Ovary (tissue), 7 donors: ENCODE measurements at regions not wholly inside any gene's neighbourhood (a gene's known extent, or its start where the extent isn't known, plus 50 kb on each side); places are given as distances from the start of the nearest gene placed in this dataset.

Source experiments
- DNase-seq, 5 donors: peaks; one replicate each; pipeline ENCODE4 v3.0.0-alpha.2; 2019 to 2020
- H3K27ac ChIP-seq, 2 donors: fragments of 200-600 bp; one replicate each; pipeline versions ENCODE4 v1.5.1 to v1.8.0; 2019 to 2022
- H3K27me3 ChIP-seq: fragments of 200-600 bp; one replicate; pipeline ENCODE4 v1.8.0; 2022
- H3K36me3 ChIP-seq: fragments of 200-600 bp; sonication (generic); one replicate; pipeline ENCODE4 v1.5.1; 2019
- H3K4me1 ChIP-seq: one replicate; pipeline ENCODE4 v1.8.1; 2013; ENCODE audit warnings: mild to moderate bottlenecking, moderate library complexity; ENCODE audit not compliant: insufficient read depth
- H3K4me3 ChIP-seq: fragments of 200-600 bp; sonication (generic); one replicate; pipeline ENCODE4 v1.5.1; 2017
- H3K9me3 ChIP-seq, 2 donors: fragments of 200-600 bp in 1 of 2; sonication (generic) in 1 of 2; one replicate each; pipeline versions ENCODE4 v1.5.1 to v1.8.1; 2013 to 2019; ENCODE audit warnings: mild to moderate bottlenecking in 1 of 2, moderate library complexity in 1 of 2
- EP300 ChIP-seq: sonication (generic); formaldehyde crosslinking; IDR thresholded peaks from one replicate; pipeline ENCODE4 v1.6.1; 2017; ENCODE audit warnings: antibody characterized with exemption
- POLR2A ChIP-seq: fragments of 450-650 bp; IDR thresholded peaks from one replicate; pipeline ENCODE4 v1.6.1; 2017; ENCODE audit warnings: antibody characterized with exemption, mild to moderate bottlenecking, moderate library complexity
- WGBS, 3 donors: extraction: QIAGEN DNeasy Blood & Tissue Kit in 1 of 3; methylation state at CpG; one replicate each; pipeline versions ENCODE4 v1.1.5 to v1.1.7; 2013 to 2017; 5-methylcytosine and 5-hydroxymethylcytosine counted together
- intact Hi-C, 4 donors: fragments of 100-400 bp; cut with DNase I; formaldehyde crosslinking; loops; one replicate each; pipeline versions ENCODE4 v1.11.0 to v1.15.1; 2022 to 2023
- TF ChIP-seq, protein P1 (sequence below), 3 donors: fragments of 450-650 bp in 2 of 3; fragments of 200-600 bp in 1 of 3; IDR thresholded peaks; one replicate each; pipeline versions ENCODE4 v1.5.1 to v1.8.0; 2016 to 2022; ENCODE audit warnings: antibody characterized with exemption in 3 of 3, mild to moderate bottlenecking in 1 of 3
- donor health status: DM: no; HTN: no; CAD: no; lungs with moderate emphysema.
- donor health status: DM: no; HTN: no; CAD: no.
- donor health status: Bipolar disorder and iron deficiency.
- donor health status: DM: no; HTN: no; CAD: no.
- donor health status: DM: yes; HTN: yes; CAD: no.

DNA sequence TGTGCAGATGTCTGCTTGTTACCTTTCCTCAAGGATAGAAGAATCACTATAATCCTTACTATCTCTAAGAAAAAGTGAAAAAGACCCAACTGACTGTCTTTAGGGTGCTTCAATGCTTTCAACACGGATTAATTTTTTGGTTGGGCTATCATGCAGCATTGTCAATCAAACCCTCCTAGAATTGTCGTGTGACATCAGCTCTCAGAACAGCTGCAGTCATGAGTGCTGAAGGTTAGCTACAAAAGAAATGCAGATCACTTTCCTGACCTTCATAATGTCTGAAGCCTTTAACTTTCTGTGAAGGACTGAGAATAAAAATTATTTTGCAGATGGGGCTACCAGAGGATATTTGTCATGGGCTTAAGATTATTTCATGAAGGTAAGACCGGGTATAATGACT lies 107.9 kb upstream of the EFNA5 start:
- no peaks in the 10 kb centered on the region for H3K4me1 ChIP-seq
- no peak overlapping the region for H3K27ac ChIP-seq
- no peaks in the 10 kb centered on the region for H3K27me3 ChIP-seq
- TF ChIP-seq EP300: no peak
- no peak for TF ChIP-seq POLR2A
- TF ChIP-seq, protein P1, sequence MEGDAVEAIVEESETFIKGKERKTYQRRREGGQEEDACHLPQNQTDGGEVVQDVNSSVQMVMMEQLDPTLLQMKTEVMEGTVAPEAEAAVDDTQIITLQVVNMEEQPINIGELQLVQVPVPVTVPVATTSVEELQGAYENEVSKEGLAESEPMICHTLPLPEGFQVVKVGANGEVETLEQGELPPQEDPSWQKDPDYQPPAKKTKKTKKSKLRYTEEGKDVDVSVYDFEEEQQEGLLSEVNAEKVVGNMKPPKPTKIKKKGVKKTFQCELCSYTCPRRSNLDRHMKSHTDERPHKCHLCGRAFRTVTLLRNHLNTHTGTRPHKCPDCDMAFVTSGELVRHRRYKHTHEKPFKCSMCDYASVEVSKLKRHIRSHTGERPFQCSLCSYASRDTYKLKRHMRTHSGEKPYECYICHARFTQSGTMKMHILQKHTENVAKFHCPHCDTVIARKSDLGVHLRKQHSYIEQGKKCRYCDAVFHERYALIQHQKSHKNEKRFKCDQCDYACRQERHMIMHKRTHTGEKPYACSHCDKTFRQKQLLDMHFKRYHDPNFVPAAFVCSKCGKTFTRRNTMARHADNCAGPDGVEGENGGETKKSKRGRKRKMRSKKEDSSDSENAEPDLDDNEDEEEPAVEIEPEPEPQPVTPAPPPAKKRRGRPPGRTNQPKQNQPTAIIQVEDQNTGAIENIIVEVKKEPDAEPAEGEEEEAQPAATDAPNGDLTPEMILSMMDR (IDR thresholded peaks at IDR 0.05): no peak
- WGBS, 3 donors: 56 to 69% (median 56%) methylated on average over 3 of the region's 3 CpGs
- intact Hi-C loops: no loop called here
- H3K4me3 ChIP-seq: no peak overlapping the region
- no peak for DNase-seq
- no peaks in the 10 kb centered on the region for H3K9me3 ChIP-seq
- H3K36me3 ChIP-seq: no peaks in the 10 kb centered on the region

DNA sequence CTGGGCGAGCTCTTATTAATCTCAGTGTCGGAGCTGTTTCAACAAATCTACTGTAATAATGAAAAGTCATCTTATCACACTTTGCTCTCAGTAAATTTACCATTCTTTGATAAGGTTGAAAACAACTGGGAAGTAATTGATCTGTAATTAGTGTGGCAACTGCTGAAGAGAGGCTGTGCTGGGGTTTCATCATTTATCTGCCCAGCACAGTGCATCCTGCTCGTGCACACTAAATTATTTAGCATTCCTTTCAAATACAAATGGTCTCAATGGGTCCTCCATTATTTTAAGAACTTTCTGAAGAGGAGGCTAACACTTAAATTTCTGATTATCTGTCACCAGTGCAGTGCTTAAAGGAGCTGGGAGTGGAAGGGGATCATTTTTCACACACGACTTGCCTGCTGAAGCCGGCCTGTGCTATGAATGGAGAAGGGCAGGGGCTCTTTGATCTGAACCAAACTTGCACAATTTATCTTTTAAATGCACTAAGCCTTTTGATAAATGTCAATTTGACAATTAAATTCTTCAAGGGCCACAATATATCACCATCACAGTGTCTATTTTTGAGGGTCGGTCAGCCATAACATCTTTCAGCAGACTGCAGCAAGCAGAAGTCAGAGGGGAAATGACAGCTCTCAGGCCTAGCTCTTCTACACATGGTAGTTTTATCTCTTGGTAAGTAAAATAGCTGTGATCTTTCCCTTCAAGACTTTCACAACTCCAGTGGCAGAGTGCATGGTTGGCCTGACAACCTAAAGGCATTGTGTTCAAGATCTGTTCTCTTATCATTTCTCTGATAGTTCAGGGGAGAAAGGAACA lies 106.4 kb upstream of the EFNA5 start:
- H3K4me1 ChIP-seq: no peaks in the 10 kb centered on the region
- no peak overlapping the region for H3K4me3 ChIP-seq
- WGBS, 3 donors: 81 to 83% (median 82%) methylated on average over 6 of the region's 6 CpGs
- H3K36me3 ChIP-seq: no peaks in the 10 kb centered on the region
- DNase-seq: no peak
- no peak overlapping the region for H3K27ac ChIP-seq
- no peaks in the 10 kb centered on the region for H3K27me3 ChIP-seq
- no peaks in the 10 kb centered on the region for H3K9me3 ChIP-seq
- TF ChIP-seq EP300: no peak
- TF ChIP-seq, protein P1 (IDR thresholded peaks at IDR 0.05): no peak
- no peak for TF ChIP-seq POLR2A
- intact Hi-C loops: no loop called here

DNA sequence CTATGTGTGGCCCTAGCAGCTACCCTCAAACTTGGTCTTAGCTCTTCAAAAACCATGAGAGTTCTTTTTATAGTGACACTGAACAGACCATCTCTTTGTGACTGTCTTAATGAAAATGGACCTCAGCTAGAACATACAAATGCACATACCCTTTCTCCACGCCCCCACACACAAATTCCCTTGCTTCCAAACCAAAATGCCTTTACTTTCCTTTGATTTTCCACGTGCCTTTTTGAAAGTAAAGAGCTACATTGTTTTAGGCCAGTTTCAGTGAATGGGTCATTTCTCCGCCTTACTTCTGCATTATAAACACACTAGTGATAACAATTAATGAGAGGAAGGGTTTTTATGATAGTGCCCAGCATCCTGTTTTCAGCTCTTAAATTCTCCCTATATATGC lies 105.8 kb upstream of the EFNA5 start:
- WGBS, 3 donors: 58 to 62% (median 59%) methylated on average over 3 of the region's 3 CpGs
- H3K36me3 ChIP-seq: no peaks in the 10 kb centered on the region
- TF ChIP-seq, protein P1 (IDR thresholded peaks at IDR 0.05): no peak
- TF ChIP-seq EP300 (no peak), POLR2A (no peak)
- H3K4me1 ChIP-seq: no peaks in the 10 kb centered on the region
- H3K27ac ChIP-seq: no peak overlapping the region
- intact Hi-C loops: no loop called here
- no peak for DNase-seq
- H3K27me3 ChIP-seq: no peaks in the 10 kb centered on the region
- no peaks in the 10 kb centered on the region for H3K9me3 ChIP-seq
- no peak overlapping the region for H3K4me3 ChIP-seq

DNA sequence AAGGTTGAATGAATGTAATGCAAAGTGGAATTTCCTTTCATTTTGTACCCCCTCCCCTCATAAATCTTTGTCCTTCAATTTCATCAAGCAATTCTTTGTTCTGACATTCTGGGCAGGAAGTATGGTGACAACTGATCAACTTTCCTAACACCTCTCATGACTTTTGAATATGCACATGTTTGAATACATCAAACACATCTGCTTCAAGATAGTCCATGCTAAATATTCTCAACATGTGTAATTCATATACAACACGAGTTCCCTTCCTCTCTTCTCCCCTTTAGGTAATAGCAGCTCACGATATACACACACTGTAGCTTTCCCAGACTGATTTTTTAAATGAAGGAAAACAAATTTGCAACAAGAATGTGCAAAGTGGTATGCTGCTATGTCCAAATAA lies 103.6 kb upstream of the EFNA5 start:
- 73 to 76% (median 74%) methylated on average over 2 of the region's 2 CpGs for WGBS, 3 donors
- no peaks in the 10 kb centered on the region for H3K9me3 ChIP-seq
- H3K4me3 ChIP-seq: no peak overlapping the region
- H3K36me3 ChIP-seq: no peaks in the 10 kb centered on the region
- intact Hi-C loops: no loop called here
- H3K27me3 ChIP-seq: no peaks in the 10 kb centered on the region
- DNase-seq: no peak
- no peak overlapping the region for H3K27ac ChIP-seq
- TF ChIP-seq POLR2A: no peak
- TF ChIP-seq, protein P1 (IDR thresholded peaks at IDR 0.05): no peak
- no peak for TF ChIP-seq EP300
- H3K4me1 ChIP-seq: no peaks in the 10 kb centered on the region
